ENCODE measurements at regions not wholly inside any gene's neighbourhood (a gene's known extent, or its start where the extent isn't known, plus 50 kb on each side); places are given as distances from the start of the nearest gene placed in this dataset.
"Not testable (repeated sequence)": the region's sequence is repeated elsewhere in the genome, so short reads cannot be mapped to it uniquely, and the experiment has no call there.

DNA sequence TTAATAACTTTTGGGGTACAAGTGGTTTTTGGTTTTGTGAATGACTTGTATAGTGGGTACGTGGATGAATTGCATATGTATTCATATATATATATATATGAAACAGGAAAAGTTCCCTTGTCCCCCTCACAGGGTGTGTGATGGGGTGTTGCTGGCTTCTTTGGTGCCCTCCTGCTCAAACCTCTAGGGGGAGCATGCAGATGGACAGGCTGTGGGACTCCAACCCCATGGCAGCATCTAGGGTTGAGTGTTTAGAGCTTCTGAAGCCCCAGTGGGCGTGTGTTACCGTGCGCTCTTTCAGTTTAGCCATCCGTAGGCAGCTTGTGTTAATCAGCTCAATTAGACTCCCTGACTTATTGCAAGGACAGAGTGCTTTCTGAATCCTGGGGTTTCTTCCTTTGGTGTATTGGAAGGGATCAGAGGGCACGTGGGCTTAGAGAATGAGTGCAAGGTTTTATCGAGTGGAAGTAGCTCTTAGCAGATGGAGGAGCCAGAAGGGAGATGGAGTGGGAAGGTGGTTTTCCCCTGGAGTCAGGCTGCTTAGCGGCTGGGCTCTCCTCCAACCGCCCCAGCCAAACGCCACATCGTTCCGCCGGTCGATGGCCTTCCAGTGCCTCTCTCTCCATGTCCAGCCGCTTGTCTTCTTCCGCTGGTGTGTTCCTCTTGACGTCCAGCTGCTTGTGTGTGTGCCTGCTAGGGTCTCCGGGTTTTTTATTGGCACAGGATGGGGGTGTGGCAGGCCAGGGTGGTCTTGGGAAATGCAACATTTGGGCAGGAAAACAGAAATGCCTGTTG, 674.4 kb upstream of the LCORL start:
- TF ChIP-seq, protein P1, sequence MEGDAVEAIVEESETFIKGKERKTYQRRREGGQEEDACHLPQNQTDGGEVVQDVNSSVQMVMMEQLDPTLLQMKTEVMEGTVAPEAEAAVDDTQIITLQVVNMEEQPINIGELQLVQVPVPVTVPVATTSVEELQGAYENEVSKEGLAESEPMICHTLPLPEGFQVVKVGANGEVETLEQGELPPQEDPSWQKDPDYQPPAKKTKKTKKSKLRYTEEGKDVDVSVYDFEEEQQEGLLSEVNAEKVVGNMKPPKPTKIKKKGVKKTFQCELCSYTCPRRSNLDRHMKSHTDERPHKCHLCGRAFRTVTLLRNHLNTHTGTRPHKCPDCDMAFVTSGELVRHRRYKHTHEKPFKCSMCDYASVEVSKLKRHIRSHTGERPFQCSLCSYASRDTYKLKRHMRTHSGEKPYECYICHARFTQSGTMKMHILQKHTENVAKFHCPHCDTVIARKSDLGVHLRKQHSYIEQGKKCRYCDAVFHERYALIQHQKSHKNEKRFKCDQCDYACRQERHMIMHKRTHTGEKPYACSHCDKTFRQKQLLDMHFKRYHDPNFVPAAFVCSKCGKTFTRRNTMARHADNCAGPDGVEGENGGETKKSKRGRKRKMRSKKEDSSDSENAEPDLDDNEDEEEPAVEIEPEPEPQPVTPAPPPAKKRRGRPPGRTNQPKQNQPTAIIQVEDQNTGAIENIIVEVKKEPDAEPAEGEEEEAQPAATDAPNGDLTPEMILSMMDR (IDR thresholded peaks at IDR 0.05) = no peak
- TF ChIP-seq POLR2AphosphoS5 (IDR thresholded peaks at IDR 0.05) (no peak), EP300 (IDR thresholded peaks at IDR 0.05) (no peak), POLR2A (IDR thresholded peaks at IDR 0.05) (no peak)
- ATAC-seq = no peak
- Histone ChIP-seq H3K4me3 (no peak overlapping the region), H3K9me3 (no peaks in the 10 kb centered on the region), H3K27ac (no peak overlapping the region), H3K4me1 (no peaks in the 10 kb centered on the region), H3K27me3 (no peaks in the 10 kb centered on the region), H3K36me3 (no peaks in the 10 kb centered on the region)
- 96 to 98% methylated on average over 2 to 4 of the region's 18 CpGs for WGBS, 2 donors (ENCODE audit: low coverage in 1 of 2)

DNA sequence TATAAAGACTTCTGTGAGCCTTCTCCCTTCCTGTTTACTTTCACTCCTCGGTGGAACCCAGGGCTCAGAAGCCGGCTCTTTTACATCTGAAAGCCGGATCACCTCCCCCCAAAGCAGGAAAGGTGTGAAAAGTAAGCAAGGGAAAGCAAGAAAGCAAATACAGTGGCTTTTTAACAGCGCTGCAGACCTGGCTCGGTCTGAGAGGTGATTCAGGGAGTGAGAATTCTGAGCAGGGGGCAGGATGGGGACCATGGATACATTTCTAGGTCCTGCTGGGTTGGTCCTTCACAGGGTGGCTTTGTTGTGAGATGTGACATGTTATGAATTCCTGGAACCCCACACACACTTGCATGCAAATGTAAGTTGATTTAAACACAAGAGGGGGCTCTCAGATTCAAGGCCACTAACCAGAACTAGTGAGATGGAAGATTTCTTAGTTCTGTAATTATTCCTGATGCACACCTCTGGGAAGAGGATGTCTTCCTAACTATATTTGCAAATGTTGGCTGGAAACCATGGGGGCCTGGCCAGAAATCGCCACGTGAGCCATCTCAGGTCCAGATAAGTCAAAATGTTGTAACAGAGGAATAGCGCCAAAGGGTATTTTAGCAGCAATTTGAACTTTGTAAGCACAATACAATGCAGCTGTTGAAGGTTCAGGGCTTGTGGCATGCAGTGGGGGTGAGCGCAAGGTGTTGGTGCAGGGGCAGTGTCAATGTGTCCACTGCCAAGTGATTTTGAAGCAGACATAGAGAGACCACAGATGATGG, 670.1 kb upstream of the LCORL start:
- Histone ChIP-seq H3K4me3 (no peak overlapping the region), H3K4me1 (peaks cover under 1 to 10% (median 3%) of the 10 kb centered on the region in 3 donors), H3K27ac (no peak overlapping the region), H3K27me3 (no peaks in the 10 kb centered on the region), H3K36me3 (no peaks in the 10 kb centered on the region), H3K9me3 (no peaks in the 10 kb centered on the region)
- WGBS, 2 donors (ENCODE audit: low coverage in 1 of 2) = 51% methylated on average over 7 of the region's 9 CpGs; no CpG with 5 or more reads in 1 of the 2 donors
- no peak for ATAC-seq
- no peak for TF ChIP-seq EP300 (IDR thresholded peaks at IDR 0.05)
- TF ChIP-seq, protein P1 (IDR thresholded peaks at IDR 0.05) = no peak
- no peak for TF ChIP-seq POLR2AphosphoS5 (IDR thresholded peaks at IDR 0.05)

DNA sequence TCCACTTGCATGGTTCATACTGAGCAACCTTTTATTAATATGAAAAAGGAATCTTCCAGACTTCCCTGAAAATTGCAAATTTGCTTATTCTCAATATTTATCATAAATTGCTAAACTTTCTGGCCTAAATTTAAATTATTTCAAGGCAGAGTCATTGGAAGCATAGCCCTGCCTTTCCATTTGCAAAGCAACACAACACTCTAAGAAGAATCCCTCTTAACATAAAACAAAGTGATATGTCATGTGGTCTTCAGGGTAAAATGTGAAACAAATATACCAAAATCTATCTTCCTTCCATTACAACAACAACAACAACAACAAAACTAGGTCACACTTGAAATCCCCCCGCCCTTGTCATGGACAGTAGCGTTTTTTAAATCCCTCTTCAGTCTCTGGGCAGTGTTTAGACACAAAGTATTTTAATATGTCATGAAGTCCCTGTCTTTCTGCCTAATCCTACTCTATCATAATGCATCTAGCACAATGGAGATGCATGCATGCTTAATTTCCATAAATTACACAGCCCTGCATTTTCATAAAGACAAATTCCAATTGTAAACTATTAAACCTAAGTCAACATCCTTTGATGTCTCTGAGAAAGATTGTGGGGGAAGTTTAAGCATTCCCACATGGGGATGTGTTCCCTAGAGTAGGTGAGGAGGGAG, 668.9 kb upstream of the LCORL start:
- no peaks in the 10 kb centered on the region for H3K27me3 ChIP-seq
- no peak for TF ChIP-seq EP300 (IDR thresholded peaks at IDR 0.05)
- no peak for TF ChIP-seq POLR2AphosphoS5 (IDR thresholded peaks at IDR 0.05)
- TF ChIP-seq POLR2A (IDR thresholded peaks at IDR 0.05) = no peak
- TF ChIP-seq, protein P1 (IDR thresholded peaks at IDR 0.05) = no peak
- H3K27ac ChIP-seq = no peak overlapping the region
- 86% methylated on average over 2 of the region's 2 CpGs for WGBS, 2 donors (ENCODE audit: low coverage in 1 of 2)
- H3K36me3 ChIP-seq = no peaks in the 10 kb centered on the region
- no peak for ATAC-seq
- H3K4me1 ChIP-seq = peaks cover 3 to 19% (median 5%) of the 10 kb centered on the region in 3 donors
- no peak overlapping the region for H3K4me3 ChIP-seq
- H3K9me3 ChIP-seq = no peaks in the 10 kb centered on the region

DNA sequence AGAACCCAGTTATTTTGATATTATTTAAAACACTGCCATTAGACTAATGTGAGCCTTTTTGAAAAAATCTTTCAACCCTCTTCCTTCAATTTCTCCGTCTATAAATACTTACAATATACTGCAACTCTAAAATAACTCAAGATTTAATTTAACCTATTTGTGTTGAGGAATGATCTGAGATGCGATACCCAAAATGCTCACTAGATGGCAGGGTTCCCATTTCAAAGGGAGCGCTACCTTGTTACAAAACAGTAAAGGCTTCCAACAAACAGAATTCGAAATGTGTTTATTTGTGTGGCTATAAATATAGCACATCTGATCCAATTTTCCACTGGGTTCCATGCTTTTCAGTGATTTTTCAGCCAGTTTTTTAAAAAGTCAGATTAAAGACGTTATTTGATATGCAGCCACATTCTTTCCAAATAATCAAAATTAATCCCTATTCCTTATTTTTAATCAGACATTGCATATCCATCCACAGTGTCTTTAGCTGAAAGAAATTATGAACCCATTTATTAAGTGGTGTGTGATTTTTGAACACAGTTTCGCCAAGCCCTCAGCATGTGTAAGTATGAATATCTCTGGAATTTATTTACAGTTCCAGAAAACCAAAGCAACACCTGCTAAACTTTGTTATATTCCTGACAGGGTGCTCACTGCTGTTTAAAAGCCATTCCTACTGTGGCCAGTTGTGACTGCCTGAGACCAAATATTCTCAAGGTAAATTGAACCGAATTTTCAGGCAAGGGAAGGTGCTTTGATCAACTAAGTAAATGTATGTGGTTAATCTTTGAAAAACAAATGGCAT, 668.0 kb upstream of the LCORL start:
- no peaks in the 10 kb centered on the region for H3K9me3 ChIP-seq
- no peak overlapping the region for H3K27ac ChIP-seq
- ATAC-seq = no peak
- no peaks in the 10 kb centered on the region for H3K36me3 ChIP-seq
- peaks cover 3 to 19% (median 5%) of the 10 kb centered on the region in 3 donors for H3K4me1 ChIP-seq
- no peak for TF ChIP-seq POLR2AphosphoS5 (IDR thresholded peaks at IDR 0.05)
- TF ChIP-seq, protein P1 (IDR thresholded peaks at IDR 0.05) = peak; percentile 76 to 88 (median 82)
- no peaks in the 10 kb centered on the region for H3K27me3 ChIP-seq
- 2 to 4% methylated on average over 7 of the region's 7 CpGs for whole genome bisulfite sequencing, 2 donors (ENCODE audit: low coverage in 1 of 2)
- H3K4me3 ChIP-seq = no peak overlapping the region

DNA sequence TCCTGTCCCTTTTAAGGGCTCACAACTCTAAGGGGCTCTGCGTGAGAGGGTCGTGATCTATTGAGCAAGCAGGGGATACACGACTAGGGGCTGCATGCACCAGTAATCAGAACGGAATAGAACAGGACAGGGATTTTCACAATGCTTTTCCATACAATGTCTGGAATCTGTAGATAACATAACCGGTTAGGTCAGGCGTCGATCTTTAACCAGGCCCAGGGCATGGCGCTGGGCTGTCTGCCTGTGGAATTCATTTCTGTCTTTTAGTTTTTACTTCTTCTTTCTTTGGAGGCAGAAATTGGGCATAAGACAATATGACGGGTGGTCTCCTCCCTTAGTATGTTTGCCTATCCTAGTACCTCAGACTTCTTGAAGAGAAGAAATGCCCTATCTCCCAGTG, 666.8 kb upstream of the LCORL start:
- not testable (repeated sequence) for ATAC-seq, H3K27me3 ChIP-seq, H3K27ac ChIP-seq, H3K9me3 ChIP-seq, H3K4me3 ChIP-seq, H3K36me3 ChIP-seq
- 82 to 88% methylated on average over 7 of the region's 9 CpGs for WGBS, 2 donors (ENCODE audit: low coverage in 1 of 2)
- H3K4me1 ChIP-seq = peaks cover 3 to 19% (median 5%) of the 10 kb centered on the region in 3 donors
